ENCODE measurements at regions not wholly inside any gene's neighbourhood (a gene's known extent, or its start where the extent isn't known, plus 50 kb on each side); places are given as distances from the start of the nearest gene placed in this dataset.

DNA sequence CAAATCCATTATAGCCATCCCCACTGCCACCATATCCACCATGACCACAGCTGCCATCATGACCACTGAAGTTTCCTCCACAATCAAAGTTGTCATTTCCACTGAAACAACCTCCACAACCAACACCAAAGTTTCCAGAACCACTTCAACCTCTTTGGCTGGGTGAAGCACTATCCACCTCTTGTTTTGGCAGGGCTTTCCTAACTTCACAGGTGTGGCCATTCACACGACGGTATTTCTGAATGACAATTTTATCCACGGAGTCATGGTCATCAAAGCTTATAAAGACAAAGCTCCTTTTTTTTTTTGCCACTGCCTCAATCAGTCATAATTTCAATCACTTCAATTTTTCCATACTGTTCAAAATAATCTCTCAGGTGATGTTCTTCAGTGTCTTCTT lies 89.8 kb upstream of the UGP2 start:
- Histone ChIP-seq H3F3A (ENCODE audit: insufficient read depth, low read length) (no peaks in the 10 kb centered on the region), H3K27me3 (ENCODE audit: insufficient read depth, low read length) (no peaks in the 10 kb centered on the region), H2AFZ (ENCODE audit: low read length) (no peak overlapping the region), H3K4me1 (ENCODE audit: insufficient read depth, low read length, severe bottlenecking) (peaks cover 8% of the 10 kb centered on the region), H4K20me1 (ENCODE audit: insufficient read depth, low read length) (no peaks in the 10 kb centered on the region), H3K9ac (ENCODE audit: low read length) (no peak overlapping the region), H3K27ac (ENCODE audit: low read depth, low read length, poor library complexity, severe bottlenecking) (no peak overlapping the region), H3K4me3 (ENCODE audit: low read depth, low read length, poor library complexity, severe bottlenecking) (no peak overlapping the region), H3K4me2 (ENCODE audit: low read length) (no peak overlapping the region), H3K79me2 (ENCODE audit: insufficient read depth, low read length) (no peaks in the 10 kb centered on the region), H3K36me3 (ENCODE audit: insufficient read depth, low read length) (no peaks in the 10 kb centered on the region), H3K9me3 (ENCODE audit: low read length) (0 out of 2 replicates have a peak, but pooled peaks cover 3% of the 10 kb centered on the region), H3K9me2 (ENCODE audit: low read depth, low read length) (no peaks in the 10 kb centered on the region)
- TF ChIP-seq, protein P1, sequence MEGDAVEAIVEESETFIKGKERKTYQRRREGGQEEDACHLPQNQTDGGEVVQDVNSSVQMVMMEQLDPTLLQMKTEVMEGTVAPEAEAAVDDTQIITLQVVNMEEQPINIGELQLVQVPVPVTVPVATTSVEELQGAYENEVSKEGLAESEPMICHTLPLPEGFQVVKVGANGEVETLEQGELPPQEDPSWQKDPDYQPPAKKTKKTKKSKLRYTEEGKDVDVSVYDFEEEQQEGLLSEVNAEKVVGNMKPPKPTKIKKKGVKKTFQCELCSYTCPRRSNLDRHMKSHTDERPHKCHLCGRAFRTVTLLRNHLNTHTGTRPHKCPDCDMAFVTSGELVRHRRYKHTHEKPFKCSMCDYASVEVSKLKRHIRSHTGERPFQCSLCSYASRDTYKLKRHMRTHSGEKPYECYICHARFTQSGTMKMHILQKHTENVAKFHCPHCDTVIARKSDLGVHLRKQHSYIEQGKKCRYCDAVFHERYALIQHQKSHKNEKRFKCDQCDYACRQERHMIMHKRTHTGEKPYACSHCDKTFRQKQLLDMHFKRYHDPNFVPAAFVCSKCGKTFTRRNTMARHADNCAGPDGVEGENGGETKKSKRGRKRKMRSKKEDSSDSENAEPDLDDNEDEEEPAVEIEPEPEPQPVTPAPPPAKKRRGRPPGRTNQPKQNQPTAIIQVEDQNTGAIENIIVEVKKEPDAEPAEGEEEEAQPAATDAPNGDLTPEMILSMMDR (IDR thresholded peaks at IDR 0.05; ENCODE audit: low read length), result no peak
- TF ChIP-seq EZH2 (IDR thresholded peaks at IDR 0.05; ENCODE audit: borderline replicate concordance, low read length), result no peak

DNA sequence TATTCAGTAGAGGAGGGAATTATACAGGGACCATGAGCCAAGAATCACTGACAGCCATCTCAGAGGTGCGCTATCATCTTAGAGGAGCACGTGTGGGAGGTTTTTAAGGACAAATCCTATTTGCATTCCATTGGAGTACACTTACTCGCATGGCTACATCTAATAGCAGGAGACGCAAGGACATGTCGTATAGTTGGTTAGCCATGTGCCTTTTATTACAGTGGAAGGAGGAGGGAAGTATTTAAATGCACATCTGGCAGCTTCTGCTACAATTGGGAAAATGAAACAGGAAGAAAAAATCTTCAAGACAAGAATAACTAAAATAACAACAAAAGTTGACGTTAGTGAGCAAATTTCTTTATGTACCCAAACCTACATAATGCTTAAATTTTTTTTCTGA lies 86.5 kb upstream of the UGP2 start:
- H3F3A ChIP-seq (ENCODE audit: insufficient read depth, low read length), result no peaks in the 10 kb centered on the region
- no peaks in the 10 kb centered on the region for H4K20me1 ChIP-seq (ENCODE audit: insufficient read depth, low read length)
- H3K4me3 ChIP-seq (ENCODE audit: low read depth, low read length, poor library complexity, severe bottlenecking), result no peak overlapping the region
- H3K27ac ChIP-seq (ENCODE audit: low read depth, low read length, poor library complexity, severe bottlenecking), result no peak overlapping the region
- no peaks in the 10 kb centered on the region for H3K36me3 ChIP-seq (ENCODE audit: insufficient read depth, low read length)
- TF ChIP-seq, protein P1 (IDR thresholded peaks at IDR 0.05; ENCODE audit: low read length), result no peak
- no peak for TF ChIP-seq EZH2 (IDR thresholded peaks at IDR 0.05; ENCODE audit: borderline replicate concordance, low read length)
- H3K9ac ChIP-seq (ENCODE audit: low read length), result no peak overlapping the region
- no peaks in the 10 kb centered on the region for H3K79me2 ChIP-seq (ENCODE audit: insufficient read depth, low read length)
- no peaks in the 10 kb centered on the region for H3K27me3 ChIP-seq (ENCODE audit: insufficient read depth, low read length)
- H2AFZ ChIP-seq (ENCODE audit: low read length), result no peak overlapping the region
- no peaks in the 10 kb centered on the region for H3K9me2 ChIP-seq (ENCODE audit: low read depth, low read length)
- H3K4me1 ChIP-seq (ENCODE audit: insufficient read depth, low read length, severe bottlenecking), result peaks cover 8% of the 10 kb centered on the region
- H3K9me3 ChIP-seq (ENCODE audit: low read length), result no peaks in the 10 kb centered on the region
- H3K4me2 ChIP-seq (ENCODE audit: low read length), result no peak overlapping the region

DNA sequence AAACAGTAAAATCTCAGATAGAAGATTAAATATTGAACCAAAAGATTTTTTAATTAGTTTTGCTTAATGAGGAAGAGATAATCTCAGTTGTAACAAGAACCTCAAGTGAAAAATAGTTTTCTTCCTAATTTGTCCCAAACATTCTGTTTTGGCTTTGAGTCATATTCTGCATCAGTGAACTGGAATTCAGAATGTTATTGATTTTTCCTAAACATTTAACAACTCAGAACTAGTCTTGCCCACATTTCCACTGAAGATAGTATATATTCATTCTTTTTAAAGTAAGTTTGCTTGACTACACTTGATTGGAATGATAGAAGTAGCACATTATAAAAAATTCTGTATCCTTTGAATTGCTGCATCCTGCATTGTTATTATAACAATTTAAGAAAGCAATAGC lies 85.7 kb upstream of the UGP2 start:
- Histone ChIP-seq H3K27me3 (ENCODE audit: insufficient read depth, low read length) (no peaks in the 10 kb centered on the region), H3K4me3 (ENCODE audit: low read depth, low read length, poor library complexity, severe bottlenecking) (no peak overlapping the region)
- no peak for TF ChIP-seq EZH2 (IDR thresholded peaks at IDR 0.05; ENCODE audit: borderline replicate concordance, low read length)
- TF ChIP-seq, protein P1 (IDR thresholded peaks at IDR 0.05; ENCODE audit: low read length), result no peak

More for the DNA sequence above, 85.7 kb upstream of the UGP2 start:
- Histone ChIP-seq H3K9me3 (ENCODE audit: low read length) (no peaks in the 10 kb centered on the region), H3K9ac (ENCODE audit: low read length) (no peak overlapping the region), H3K36me3 (ENCODE audit: insufficient read depth, low read length) (no peaks in the 10 kb centered on the region), H3K9me2 (ENCODE audit: low read depth, low read length) (no peaks in the 10 kb centered on the region), H3K79me2 (ENCODE audit: insufficient read depth, low read length) (no peaks in the 10 kb centered on the region), H3K27ac (ENCODE audit: low read depth, low read length, poor library complexity, severe bottlenecking) (no peak overlapping the region), H3K4me1 (ENCODE audit: insufficient read depth, low read length, severe bottlenecking) (peaks cover 8% of the 10 kb centered on the region), H3F3A (ENCODE audit: insufficient read depth, low read length) (no peaks in the 10 kb centered on the region), H3K4me2 (ENCODE audit: low read length) (no peak overlapping the region), H4K20me1 (ENCODE audit: insufficient read depth, low read length) (no peaks in the 10 kb centered on the region), H2AFZ (ENCODE audit: low read length) (no peak overlapping the region)
